KMS-11 (cell line): ENCODE measurements at regions not wholly inside any gene's neighbourhood (a gene's known extent, or its start where the extent isn't known, plus 50 kb on each side); places are given as distances from the start of the nearest gene placed in this dataset.
"Not testable (repeated sequence)": the region's sequence is repeated elsewhere in the genome, so short reads cannot be mapped to it uniquely, and the experiment has no call there.

Source experiments
- H2AFZ ChIP-seq: fragments of 200-600 bp; sonication (generic); 2 replicates; pipeline ENCODE4 v1.6.1; 2016; ENCODE audit warnings: antibody characterized with exemption, mixed run types, low read depth
- H3K27ac ChIP-seq: fragments of 200-600 bp; sonication (generic); 2 replicates; pipeline ENCODE4 v1.6.1; 2016; ENCODE audit warnings: mild to moderate bottlenecking, mixed run types
- H3K27me3 ChIP-seq: fragments of 200-600 bp; sonication (generic); 2 replicates; pipeline ENCODE4 v1.6.1; 2017; ENCODE audit warnings: mild to moderate bottlenecking, low read depth, mixed run types, moderate library complexity; ENCODE audit not compliant: insufficient read depth
- H3K36me3 ChIP-seq: fragments of 200-600 bp; sonication (generic); 2 replicates; pipeline ENCODE4 v1.6.1; 2017; ENCODE audit warnings: mild to moderate bottlenecking, mixed run types; ENCODE audit not compliant: insufficient read depth
- H3K4me1 ChIP-seq: fragments of 200-600 bp; sonication (generic); 2 replicates; pipeline ENCODE4 v1.6.1; 2016; ENCODE audit warnings: mild to moderate bottlenecking, low read depth, mixed run types; ENCODE audit not compliant: poor library complexity, severe bottlenecking
- H3K4me2 ChIP-seq: fragments of 200-600 bp; sonication (generic); 2 replicates; pipeline ENCODE4 v1.7.0; 2016; ENCODE audit warnings: mild to moderate bottlenecking, mixed run types
- H3K4me3 ChIP-seq: fragments of 200-600 bp; sonication (generic); IDR thresholded peaks from 2 replicates; pipeline ENCODE4 v1.6.1; 2017; ENCODE audit warnings: low read depth, low read length, mixed read lengths; ENCODE audit not compliant: insufficient read depth
- H3K79me2 ChIP-seq: fragments of 200-600 bp; sonication (generic); 2 replicates; pipeline ENCODE4 v1.6.1; 2016; ENCODE audit warnings: low read depth, mixed run types; ENCODE audit not compliant: insufficient read depth
- H3K9ac ChIP-seq: fragments of 200-600 bp; sonication (generic); 2 replicates; pipeline ENCODE4 v1.6.1; 2016; ENCODE audit warnings: mild to moderate bottlenecking, mixed run types
- H4K20me1 ChIP-seq: fragments of 200-600 bp; sonication (generic); 2 replicates; pipeline ENCODE4 v1.6.1; 2016; ENCODE audit warnings: mild to moderate bottlenecking, mixed run types; ENCODE audit not compliant: insufficient read depth
- TF ChIP-seq, protein P1 (sequence below): fragments of 200-600 bp; sonication (generic); conservative IDR thresholded peaks from 2 replicates; pipeline ENCODE4 v1.6.1; 2017; ENCODE audit warnings: low read depth, mild to moderate bottlenecking, antibody characterized with exemption, low read length, moderate library complexity, mixed read lengths

DNA sequence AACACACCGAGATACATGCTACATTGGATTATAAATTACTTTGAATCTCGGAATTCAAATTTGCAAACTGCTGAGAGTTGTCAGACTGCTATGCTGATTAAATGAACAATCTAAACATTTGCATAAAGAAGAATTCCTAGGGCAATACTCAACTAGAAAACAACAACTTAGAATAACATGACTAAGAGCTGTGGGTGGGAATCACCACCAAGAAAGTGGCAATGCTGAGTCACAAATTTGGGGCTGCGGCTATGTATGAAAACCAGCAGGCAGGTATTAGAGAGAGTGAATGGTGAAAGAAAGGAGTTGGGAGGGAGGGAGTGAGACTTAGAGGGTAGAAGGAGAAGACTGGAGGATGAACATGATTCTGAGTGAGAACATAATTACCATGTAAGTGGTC lies 559.5 kb downstream of the PIK3C3 start:
- no peak overlapping the region for H3K4me3 ChIP-seq
- no peaks in the 10 kb centered on the region for H3K4me1 ChIP-seq
- H3K27ac ChIP-seq = no peak overlapping the region
- no peak overlapping the region for H2AFZ ChIP-seq
- H3K79me2 ChIP-seq = no peaks in the 10 kb centered on the region
- H3K27me3 ChIP-seq = no peaks in the 10 kb centered on the region
- H3K4me2 ChIP-seq = no peak overlapping the region
- no peaks in the 10 kb centered on the region for H3K36me3 ChIP-seq
- H4K20me1 ChIP-seq = no peaks in the 10 kb centered on the region
- TF ChIP-seq, protein P1, sequence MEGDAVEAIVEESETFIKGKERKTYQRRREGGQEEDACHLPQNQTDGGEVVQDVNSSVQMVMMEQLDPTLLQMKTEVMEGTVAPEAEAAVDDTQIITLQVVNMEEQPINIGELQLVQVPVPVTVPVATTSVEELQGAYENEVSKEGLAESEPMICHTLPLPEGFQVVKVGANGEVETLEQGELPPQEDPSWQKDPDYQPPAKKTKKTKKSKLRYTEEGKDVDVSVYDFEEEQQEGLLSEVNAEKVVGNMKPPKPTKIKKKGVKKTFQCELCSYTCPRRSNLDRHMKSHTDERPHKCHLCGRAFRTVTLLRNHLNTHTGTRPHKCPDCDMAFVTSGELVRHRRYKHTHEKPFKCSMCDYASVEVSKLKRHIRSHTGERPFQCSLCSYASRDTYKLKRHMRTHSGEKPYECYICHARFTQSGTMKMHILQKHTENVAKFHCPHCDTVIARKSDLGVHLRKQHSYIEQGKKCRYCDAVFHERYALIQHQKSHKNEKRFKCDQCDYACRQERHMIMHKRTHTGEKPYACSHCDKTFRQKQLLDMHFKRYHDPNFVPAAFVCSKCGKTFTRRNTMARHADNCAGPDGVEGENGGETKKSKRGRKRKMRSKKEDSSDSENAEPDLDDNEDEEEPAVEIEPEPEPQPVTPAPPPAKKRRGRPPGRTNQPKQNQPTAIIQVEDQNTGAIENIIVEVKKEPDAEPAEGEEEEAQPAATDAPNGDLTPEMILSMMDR = no peak
- H3K9ac ChIP-seq = no peak overlapping the region

DNA sequence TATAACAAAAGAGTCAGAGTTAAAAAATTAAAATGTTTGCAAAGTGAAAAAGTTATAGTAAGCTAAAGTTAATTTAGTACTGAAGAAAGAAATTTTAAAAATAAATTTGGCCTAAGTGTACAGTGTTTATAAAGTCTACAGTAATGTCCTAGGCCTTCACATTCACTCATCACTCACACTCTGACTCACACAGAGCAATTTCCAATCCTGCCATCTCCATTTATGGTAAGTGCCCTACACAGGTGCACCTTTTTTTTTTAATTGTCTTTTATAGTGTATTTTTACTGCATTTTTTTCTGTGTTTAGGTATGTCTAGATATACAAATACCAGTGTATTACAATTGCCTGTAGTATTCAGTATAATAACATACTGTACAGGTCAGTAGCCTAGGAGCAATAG lies 562.9 kb downstream of the PIK3C3 start:
- Histone ChIP-seq H3K79me2 (no peaks in the 10 kb centered on the region), H3K4me1 (no peaks in the 10 kb centered on the region), H3K4me2 (no peak overlapping the region), H3K9ac (no peak overlapping the region), H3K27me3 (no peaks in the 10 kb centered on the region), H3K36me3 (no peaks in the 10 kb centered on the region), H2AFZ (no peak overlapping the region), H4K20me1 (no peaks in the 10 kb centered on the region), H3K4me3 (no peak overlapping the region), H3K27ac (no peak overlapping the region)
- TF ChIP-seq, protein P1 = no peak

DNA sequence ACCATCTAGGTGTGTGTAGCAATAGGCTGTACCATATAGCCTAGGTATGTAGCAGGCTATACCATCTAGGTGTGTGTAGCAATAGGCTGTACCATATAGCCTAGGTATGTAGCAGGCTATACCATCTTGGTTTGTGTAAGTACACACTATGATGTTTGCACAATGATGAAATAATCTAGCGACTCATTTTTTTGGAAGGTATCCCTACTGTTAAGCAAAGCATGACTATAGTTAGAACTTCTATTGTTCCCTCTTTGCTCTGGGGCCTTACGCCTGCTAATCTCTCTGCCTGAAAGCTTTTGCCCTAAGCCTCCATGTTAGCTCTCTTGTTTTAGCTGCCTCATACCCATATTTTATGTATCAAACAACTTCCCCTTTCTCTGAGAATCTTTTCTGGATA lies 563.3 kb downstream of the PIK3C3 start:
- not testable (repeated sequence) for H3K79me2 ChIP-seq, H3K4me2 ChIP-seq, H3K36me3 ChIP-seq, H2AFZ ChIP-seq, H3K27ac ChIP-seq, H3K9ac ChIP-seq, H3K4me3 ChIP-seq, H4K20me1 ChIP-seq, H3K27me3 ChIP-seq, H3K4me1 ChIP-seq

DNA sequence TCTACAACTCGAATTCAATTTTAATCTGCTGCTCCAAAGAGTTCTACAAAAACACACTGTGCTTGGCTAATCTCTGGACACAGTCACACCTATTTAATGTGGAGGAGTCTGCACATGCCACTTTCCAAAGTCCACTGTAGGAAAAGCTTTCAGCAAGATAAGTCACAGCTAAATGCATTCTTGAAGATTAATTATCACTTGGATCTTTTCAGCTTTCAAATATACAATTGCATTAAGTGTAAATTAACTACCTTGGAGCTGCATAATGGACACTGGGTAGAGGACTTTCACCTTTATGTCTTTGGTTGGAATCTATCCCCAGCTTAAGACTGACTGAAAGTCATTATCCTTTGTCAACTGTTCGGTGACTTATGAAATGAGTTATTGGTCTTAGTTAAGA lies 565.1 kb downstream of the PIK3C3 start:
- no peaks in the 10 kb centered on the region for H3K36me3 ChIP-seq
- H3K4me3 ChIP-seq = no peak overlapping the region
- no peaks in the 10 kb centered on the region for H3K4me1 ChIP-seq
- no peak overlapping the region for H3K4me2 ChIP-seq
- H3K27ac ChIP-seq = no peak overlapping the region
- no peak overlapping the region for H3K9ac ChIP-seq
- H3K27me3 ChIP-seq = no peaks in the 10 kb centered on the region
- TF ChIP-seq, protein P1 = no peak
- H4K20me1 ChIP-seq = no peaks in the 10 kb centered on the region
- H2AFZ ChIP-seq = no peak overlapping the region
- H3K79me2 ChIP-seq = no peaks in the 10 kb centered on the region

DNA sequence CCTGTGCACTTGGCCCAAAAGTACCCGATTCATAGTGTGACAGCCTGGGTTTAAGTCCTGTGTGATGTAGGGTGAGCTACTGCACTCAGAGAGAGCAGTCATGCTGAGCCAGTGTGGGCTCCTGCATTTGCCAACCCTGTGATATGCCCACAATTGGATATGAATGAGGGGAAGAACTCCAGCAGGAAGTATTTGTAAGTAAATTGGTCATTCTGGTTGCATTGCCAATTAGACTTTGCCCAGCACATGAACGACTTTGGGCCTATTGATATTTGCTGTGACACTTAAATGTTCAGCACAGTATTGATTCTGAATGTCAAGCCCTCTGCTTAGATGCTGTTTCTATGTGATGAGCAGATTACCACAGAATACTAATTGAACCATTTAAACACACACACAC lies 570.9 kb downstream of the PIK3C3 start:
- Histone ChIP-seq H2AFZ (no peak overlapping the region), H3K4me1 (no peaks in the 10 kb centered on the region), H3K4me3 (no peak overlapping the region), H3K27me3 (no peaks in the 10 kb centered on the region), H3K27ac (no peak overlapping the region), H3K79me2 (no peaks in the 10 kb centered on the region), H3K4me2 (no peak overlapping the region), H4K20me1 (no peaks in the 10 kb centered on the region), H3K9ac (no peak overlapping the region), H3K36me3 (no peaks in the 10 kb centered on the region)
- TF ChIP-seq, protein P1 = no peak
